K562 (cell line): ENCODE measurements at regions not wholly inside any gene's neighbourhood (a gene's known extent, or its start where the extent isn't known, plus 50 kb on each side); places are given as distances from the start of the nearest gene placed in this dataset.
"Not testable (repeated sequence)": the region's sequence is repeated elsewhere in the genome, so short reads cannot be mapped to it uniquely, and the experiment has no call there.

Experiments used
- ATAC-seq: fragments of 200-7000 bp; cut with Tn5 transposase; 3 replicates; pipeline ENCODE4 v1.9.1; 2020; ENCODE audit warnings: moderate library complexity
- BruUV-seq: library from RNA; stranded (reverse); fragments of 400-500 nt; replicated peaks from 2 replicates; lab custom pipeline; 2021; lab: Mats Ljungman, UMichigan
- CTCF ChIA-PET: fragments of 300-600 bp; formaldehyde crosslinking; extraction: SDS; loops from one replicate; lab custom pipeline; 2021; ENCODE audit warnings: low intra/inter-chr PET ratio; lab: Yijun Ruan, JAX
- POLR2A ChIA-PET: fragments of 300-600, 350-650 bp; sonication (Branson Sonifier 250); formaldehyde crosslinking; extraction: SDS; loops from one replicate; lab custom pipeline; 2021; ENCODE audit warnings: antibody characterized with exemption, inconsistent platforms; lab: Yijun Ruan, JAX
- DNase-seq, 4 experiments: peaks; one replicate each; pipeline versions ENCODE4 v3.0.0 to v3.0.0-alpha.2; 2011 to 2018; ENCODE audit warnings: low spot score in 3 of 4, mixed read lengths in 3 of 4; ENCODE audit errors: extremely low read depth in 1 of 4
- FAIRE-seq: peaks from 2 replicates; lab custom pipeline; 2011; peaks lifted over from hg19 to GRCh38; lab: Jason Lieb, UNC
- H2AFZ ChIP-seq: 2 replicates; pipeline ENCODE4 v1.6.0; 2011; ENCODE audit warnings: low read depth, low read length, control low read depth, inconsistent platforms
- H3K27ac ChIP-seq: fragments of 200-600 bp; 3 replicates; pipeline ENCODE4 v1.8.0; 2011; ENCODE audit warnings: low read depth, mild to moderate bottlenecking, control low read depth, inconsistent platforms, low read length, moderate library complexity, mixed read lengths; ENCODE audit errors: extremely low read depth
- H3K27me3 ChIP-seq, 2 experiments: fragments of 300-600 bp in 1 of 2; 2 replicates in 1 of 2; 3 replicates in 1 of 2; pipeline versions ENCODE4 v1.6.0 to v1.8.0; 2011; ENCODE audit warnings: inconsistent platforms in 2 of 2, low read length in 2 of 2, mild to moderate bottlenecking in 1 of 2, mixed read lengths in 1 of 2, moderate library complexity in 1 of 2; ENCODE audit not compliant: control insufficient read depth in 2 of 2, insufficient read depth in 2 of 2
- H3K36me3 ChIP-seq: fragments of 300-600 bp; 3 replicates; pipeline ENCODE4 v1.8.0; 2011; ENCODE audit warnings: mild to moderate bottlenecking, low read length, inconsistent platforms; ENCODE audit not compliant: control insufficient read depth, insufficient read depth
- H3K4me1 ChIP-seq, 2 experiments: fragments of 200-600 bp in 1 of 2; replicated peaks in 1 of 2; 2 replicates in 1 of 2; 3 replicates in 1 of 2; pipeline versions ENCODE4 v1.5.1 to v1.8.0; 2011; ENCODE audit warnings: inconsistent platforms in 2 of 2, low read length in 2 of 2, mild to moderate bottlenecking in 1 of 2, mixed read lengths in 1 of 2, moderate library complexity in 1 of 2; ENCODE audit not compliant: control insufficient read depth in 2 of 2, insufficient read depth in 2 of 2
- H3K4me2 ChIP-seq: 2 replicates; pipeline ENCODE4 v1.6.1; 2011; ENCODE audit warnings: low read length, control low read depth, inconsistent platforms, mixed read lengths; ENCODE audit not compliant: insufficient read depth
- H3K4me3 ChIP-seq: fragments of 200-600 bp; sonication (generic), shearing (Covaris generic); 2 replicates; pipeline ENCODE4 v1.5.1; 2016; ENCODE audit warnings: control low read depth, inconsistent platforms
- H3K79me2 ChIP-seq: fragments of 200-600 bp; 3 replicates; pipeline ENCODE4 v1.8.0; 2011; ENCODE audit warnings: low read length, inconsistent platforms; ENCODE audit not compliant: control insufficient read depth, insufficient read depth
- H3K9ac ChIP-seq, 2 experiments: 2 replicates each; pipeline versions ENCODE4 v1.6.0 to v1.6.1; 2011; ENCODE audit warnings: low read depth in 2 of 2, low read length in 2 of 2, control low read depth in 1 of 2, inconsistent platforms in 1 of 2, mild to moderate bottlenecking in 1 of 2, mixed read lengths in 1 of 2; ENCODE audit not compliant: insufficient read depth in 1 of 2
- H3K9me1 ChIP-seq: one replicate; pipeline ENCODE4 v1.6.0; 2011; ENCODE audit warnings: inconsistent platforms, mild to moderate bottlenecking, low read length, moderate library complexity; ENCODE audit not compliant: control insufficient read depth, insufficient read depth
- H3K9me3 ChIP-seq: replicated peaks from 2 replicates; pipeline ENCODE4 v1.5.1; 2011; ENCODE audit warnings: low read depth, low read length, inconsistent platforms; ENCODE audit not compliant: control insufficient read depth, insufficient read depth
- H4K20me1 ChIP-seq: replicated peaks from 2 replicates; pipeline ENCODE4 v1.6.1; 2011; ENCODE audit warnings: low read length, inconsistent platforms, mixed read lengths; ENCODE audit not compliant: control insufficient read depth, insufficient read depth
- HNRNPLL ChIP-seq: fragments of 200-400 bp; formaldehyde crosslinking; IDR thresholded peaks from 2 replicates; pipeline ENCODE4 v1.6.1; 2017; ENCODE audit warnings: low read length, low read depth, mild to moderate bottlenecking; ENCODE audit not compliant: poor library complexity, severe bottlenecking
- MCM2 ChIP-seq: fragments of 450-650 bp; IDR thresholded peaks from 2 replicates; pipeline ENCODE4 v1.6.1; 2017; ENCODE audit warnings: low read depth, mild to moderate bottlenecking
- POLR2AphosphoS2 ChIP-seq: IDR thresholded peaks from 2 replicates; pipeline ENCODE4 v1.6.1; 2012; ENCODE audit warnings: low read length, improper control_type of control experiment
- SMAD3 ChIP-seq: fragments of 450-650 bp; formaldehyde crosslinking; conservative IDR thresholded peaks from 2 replicates; pipeline ENCODE4 v1.4.0; 2020; ENCODE audit warnings: mild to moderate bottlenecking
- SMC3 ChIP-seq: conservative IDR thresholded peaks from 2 replicates; pipeline ENCODE4 v1.6.1; 2011; ENCODE audit warnings: low read depth, low read length, improper control_type of control experiment; ENCODE audit not compliant: insufficient read depth
- SPI1 ChIP-seq: IDR thresholded peaks from 2 replicates; pipeline ENCODE4 v1.6.1; 2011; ENCODE audit warnings: low read depth, low read length, control low read depth, borderline replicate concordance
- SRSF7 ChIP-seq: fragments of 200-400 bp; formaldehyde crosslinking; optimal IDR thresholded peaks from 2 replicates; pipeline ENCODE3; 2017; ENCODE audit warnings: mild to moderate bottlenecking, low read depth, low read length
- TOE1 ChIP-seq, 2 experiments: fragments of 450-650 bp in 1 of 2; sonication (generic) in 1 of 2; formaldehyde crosslinking in 1 of 2; IDR thresholded peaks; 2 replicates each; pipeline versions ENCODE4 v1.7.1 to v1.8.0; 2016 to 2022; ENCODE audit warnings: borderline replicate concordance in 2 of 2, mild to moderate bottlenecking in 2 of 2, antibody characterized with exemption in 1 of 2, inconsistent platforms in 1 of 2, low read depth in 1 of 2, missing genetic modification reagents in 1 of 2, moderate library complexity in 1 of 2
- USF2 ChIP-seq: sonication (generic); formaldehyde crosslinking; IDR thresholded peaks from 2 replicates; pipeline ENCODE4 v1.5.0; 2020; ENCODE audit warnings: missing genetic modification reagents
- ZBTB17 ChIP-seq: fragments of 450-650 bp; formaldehyde crosslinking; IDR thresholded peaks from 2 replicates; pipeline ENCODE4 v1.4.0; 2020; ENCODE audit warnings: mild to moderate bottlenecking
- WGBS: fragments of 100-300 bp; shearing (Covaris generic); methylation state at CpG from one replicate; pipeline ENCODE4 v1.1.6; 2016; ENCODE audit warnings: low coverage, mixed read lengths; ENCODE audit not compliant: insufficient coverage; ENCODE audit errors: missing lambda C conversion rate; 5-methylcytosine and 5-hydroxymethylcytosine counted together
- in situ Hi-C: fragments of 300-500 bp; cut with MboI; formaldehyde crosslinking; loops from 4 replicates; pipeline ENCODE4 v1.15.0; 2018; ENCODE audit warnings: inconsistent platforms, mixed read lengths
- intact Hi-C: fragments of 100-400 bp; cut with micrococcal nuclease; formaldehyde crosslinking; loops from 2 replicates; pipeline ENCODE4 v1.14.2; 2022

- H2AFZ ChIP-seq, result no peak overlapping the region
- no peak for ATAC-seq
- H3K36me3 ChIP-seq, result no peaks in the 10 kb centered on the region
- no peak overlapping the region for H3K9ac ChIP-seq
- no peaks in the 10 kb centered on the region for H4K20me1 ChIP-seq
- H3K4me2 ChIP-seq, result no peak overlapping the region
- H3K4me3 ChIP-seq, result no peak overlapping the region
- no peak for FAIRE-seq
- in situ Hi-C loops (no loop called here), intact Hi-C loops (no loop called here)
- H3K27me3 ChIP-seq, result no peaks in the 10 kb centered on the region
- ChIA-PET POLR2A (no interaction called here), CTCF (no interaction called here)
- no peaks in the 10 kb centered on the region for H3K79me2 ChIP-seq
- DNase-seq, result no peak
- H3K9me1 ChIP-seq, result no peaks in the 10 kb centered on the region
- no TSS peak for BruUV-seq
- TF ChIP-seq SRSF7 (no peak), POLR2AphosphoS2 (no peak), SPI1 (no peak), USF2 (CRISPR knock-in tag) (no peak), MCM2 (no peak), SMAD3 (no peak), ZBTB17 (CRISPR knock-in tag) (no peak), TOE1 (IDR thresholded peaks at IDR 0.05; ENCODE audit: borderline replicate concordance) (no peak), TOE1 (CRISPR knock-in tag; IDR thresholded peaks at IDR 0.05; ENCODE audit: borderline replicate concordance, low read depth) (no peak), SMC3 (no peak), HNRNPLL (no peak)
- no peak overlapping the region for H3K27ac ChIP-seq
- 0% methylated on average over 4 of the region's 4 CpGs for WGBS
- H3K4me1 ChIP-seq, result no peaks in the 10 kb centered on the region
- 0 out of 2 replicates have a peak, but pooled peaks cover 1% of the 10 kb centered on the region for H3K9me3 ChIP-seq
These were observed 740.5 kb upstream of the SEMA6A start for GRCh38 chr5:117315170-117315569.

- CTCF ChIA-PET, H3K36me3 ChIP-seq, H3K79me2 ChIP-seq, intact Hi-C loops, FAIRE-seq, H3K27ac ChIP-seq, H3K4me2 ChIP-seq, H3K4me3 ChIP-seq, POLR2A ChIA-PET, H4K20me1 ChIP-seq, H3K9me3 ChIP-seq, in situ Hi-C loops, BruUV-seq, H3K4me1 ChIP-seq, H3K9ac ChIP-seq, DNase-seq, H2AFZ ChIP-seq, H3K27me3 ChIP-seq, ATAC-seq, H3K9me1 ChIP-seq: not testable (repeated sequence)
- 2% methylated on average over 20 of the region's 34 CpGs for WGBS
These were observed 730.0 kb upstream of the SEMA6A start for GRCh38 chr5:117304512-117305107.
